ENCODE measurements at regions not wholly inside any gene's neighbourhood (a gene's known extent, or its start where the extent isn't known, plus 50 kb on each side); places are given as distances from the start of the nearest gene placed in this dataset.

- TF ChIP-seq CTCF (conservative IDR thresholded peaks at IDR 0.05): no peak
- no peak overlapping the region for H3K27ac ChIP-seq
These were observed 514.1 kb upstream of the PKN2 start for GRCh38 chr1:88169939-88170338.

- no peak for TF ChIP-seq CTCF (conservative IDR thresholded peaks at IDR 0.05)
- H3K27ac ChIP-seq: no peak overlapping the region
These were observed 508.9 kb upstream of the PKN2 start for GRCh38 chr1:88175120-88175630.

- no peak overlapping the region for H3K27ac ChIP-seq
- TF ChIP-seq CTCF (conservative IDR thresholded peaks at IDR 0.05): no peak
These were observed 508.3 kb upstream of the PKN2 start for GRCh38 chr1:88175631-88176226.

GRCh38 chr1:88179943-88180342 lies 504.1 kb upstream of the PKN2 start:
- no peak overlapping the region for H3K27ac ChIP-seq
- TF ChIP-seq CTCF (conservative IDR thresholded peaks at IDR 0.05): no peak

GRCh38 chr1:88180449-88181108 lies 503.5 kb upstream of the PKN2 start:
- H3K27ac ChIP-seq: no peak overlapping the region
- TF ChIP-seq CTCF (conservative IDR thresholded peaks at IDR 0.05): peak; percentile 98

GRCh38 chr1:88186911-88187310 lies 497.2 kb upstream of the PKN2 start:
- no peak overlapping the region for H3K27ac ChIP-seq
- TF ChIP-seq CTCF (conservative IDR thresholded peaks at IDR 0.05): no peak

- TF ChIP-seq CTCF (conservative IDR thresholded peaks at IDR 0.05): no peak
- H3K27ac ChIP-seq: peak overlapping the region; percentile 16; the same call in 1 of the 2 replicates
These were observed 496.0 kb upstream of the PKN2 start for GRCh38 chr1:88188038-88188437.
